ENCODE measurements at regions not wholly inside any gene's neighbourhood (a gene's known extent, or its start where the extent isn't known, plus 50 kb on each side); places are given as distances from the start of the nearest gene placed in this dataset.

DNA sequence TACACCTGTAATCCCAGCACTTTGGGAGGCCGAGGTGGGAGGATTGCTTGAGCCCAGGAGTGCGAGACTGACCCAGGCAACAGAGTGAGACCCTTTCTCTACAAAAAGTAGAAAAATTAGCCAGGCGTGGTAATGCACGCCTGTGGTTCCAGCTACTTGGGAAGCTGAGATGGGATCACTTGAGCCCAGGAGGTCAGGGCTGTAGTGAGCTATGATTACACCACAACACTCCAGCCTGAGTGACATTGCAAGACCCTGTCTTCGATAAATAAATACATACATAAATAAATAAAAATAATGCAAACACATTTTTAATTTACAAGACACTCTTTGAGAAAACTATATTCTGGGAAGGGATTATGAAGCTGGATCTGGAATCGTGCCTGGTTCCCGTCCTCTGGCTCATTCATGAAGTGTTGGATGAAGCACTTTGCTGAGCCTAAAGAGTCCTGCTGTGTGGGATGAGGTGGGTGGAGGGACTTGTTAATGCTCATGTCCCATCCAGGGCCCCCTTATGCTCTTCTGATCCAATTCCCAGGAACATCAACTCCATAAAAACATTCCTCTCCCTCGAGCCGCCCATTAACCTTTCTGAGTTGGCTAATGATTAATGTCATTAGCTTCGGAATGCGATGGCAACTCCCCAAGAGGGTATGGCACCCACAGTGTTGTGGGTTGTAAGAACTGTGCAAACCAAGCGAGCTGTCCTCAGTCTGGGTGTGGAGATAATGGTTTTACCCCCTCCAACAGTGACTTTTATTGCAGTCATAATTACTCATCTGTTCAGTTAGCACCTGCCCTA, 236.3 kb downstream of the BAMBI start:
- no peak for DNase-seq (ENCODE audit: low spot score)
- Histone ChIP-seq H3K36me3 (ENCODE audit: control insufficient read depth in 4 of 4, insufficient read depth in 3 of 4, low read depth in 1 of 4, low read length in 3 of 4) (no peaks in the 10 kb centered on the region), H3K4me1 (ENCODE audit: control insufficient read depth in 4 of 4, insufficient read depth in 4 of 4, low read length in 3 of 4) (no peaks in the 10 kb centered on the region), H3K9me3 (ENCODE audit: control insufficient read depth in 4 of 4, low read length in 3 of 4) (no peaks in the 10 kb centered on the region), H3K27ac (ENCODE audit: low read depth in 1 of 2, low read length in 2 of 2) (no peak overlapping the region), H3K4me3 (ENCODE audit: low read depth in 1 of 3, low read length in 3 of 3) (no peak overlapping the region), H3K27me3 (ENCODE audit: control insufficient read depth in 4 of 4, insufficient read depth in 4 of 4, low read length in 3 of 4) (no peaks in the 10 kb centered on the region), H3K9ac (ENCODE audit: low read depth in 1 of 2, low read length in 2 of 2) (no peak overlapping the region)
- TF ChIP-seq RAD21 (IDR thresholded peaks at IDR 0.05) (no peak), JUND (IDR thresholded peaks at IDR 0.05) (no peak), TAF1 (conservative IDR thresholded peaks at IDR 0.05) (no peak), RXRA (IDR thresholded peaks at IDR 0.05) (no peak), GABPA (IDR thresholded peaks at IDR 0.05 in 1 of 2, conservative IDR thresholded peaks at IDR 0.05 in 1 of 2) (no peak), EGR1 (IDR thresholded peaks at IDR 0.05; ENCODE audit: low read depth in 2 of 2) (no peak), SP1 (IDR thresholded peaks at IDR 0.05) (no peak), FOXA1 (IDR thresholded peaks at IDR 0.05) (no peak)
- TF ChIP-seq, protein P1, sequence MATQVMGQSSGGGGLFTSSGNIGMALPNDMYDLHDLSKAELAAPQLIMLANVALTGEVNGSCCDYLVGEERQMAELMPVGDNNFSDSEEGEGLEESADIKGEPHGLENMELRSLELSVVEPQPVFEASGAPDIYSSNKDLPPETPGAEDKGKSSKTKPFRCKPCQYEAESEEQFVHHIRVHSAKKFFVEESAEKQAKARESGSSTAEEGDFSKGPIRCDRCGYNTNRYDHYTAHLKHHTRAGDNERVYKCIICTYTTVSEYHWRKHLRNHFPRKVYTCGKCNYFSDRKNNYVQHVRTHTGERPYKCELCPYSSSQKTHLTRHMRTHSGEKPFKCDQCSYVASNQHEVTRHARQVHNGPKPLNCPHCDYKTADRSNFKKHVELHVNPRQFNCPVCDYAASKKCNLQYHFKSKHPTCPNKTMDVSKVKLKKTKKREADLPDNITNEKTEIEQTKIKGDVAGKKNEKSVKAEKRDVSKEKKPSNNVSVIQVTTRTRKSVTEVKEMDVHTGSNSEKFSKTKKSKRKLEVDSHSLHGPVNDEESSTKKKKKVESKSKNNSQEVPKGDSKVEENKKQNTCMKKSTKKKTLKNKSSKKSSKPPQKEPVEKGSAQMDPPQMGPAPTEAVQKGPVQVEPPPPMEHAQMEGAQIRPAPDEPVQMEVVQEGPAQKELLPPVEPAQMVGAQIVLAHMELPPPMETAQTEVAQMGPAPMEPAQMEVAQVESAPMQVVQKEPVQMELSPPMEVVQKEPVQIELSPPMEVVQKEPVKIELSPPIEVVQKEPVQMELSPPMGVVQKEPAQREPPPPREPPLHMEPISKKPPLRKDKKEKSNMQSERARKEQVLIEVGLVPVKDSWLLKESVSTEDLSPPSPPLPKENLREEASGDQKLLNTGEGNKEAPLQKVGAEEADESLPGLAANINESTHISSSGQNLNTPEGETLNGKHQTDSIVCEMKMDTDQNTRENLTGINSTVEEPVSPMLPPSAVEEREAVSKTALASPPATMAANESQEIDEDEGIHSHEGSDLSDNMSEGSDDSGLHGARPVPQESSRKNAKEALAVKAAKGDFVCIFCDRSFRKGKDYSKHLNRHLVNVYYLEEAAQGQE (IDR thresholded peaks at IDR 0.05): no peak
- TF ChIP-seq, protein P2, sequence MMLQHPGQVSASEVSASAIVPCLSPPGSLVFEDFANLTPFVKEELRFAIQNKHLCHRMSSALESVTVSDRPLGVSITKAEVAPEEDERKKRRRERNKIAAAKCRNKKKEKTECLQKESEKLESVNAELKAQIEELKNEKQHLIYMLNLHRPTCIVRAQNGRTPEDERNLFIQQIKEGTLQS (IDR thresholded peaks at IDR 0.05): no peak
- TF ChIP-seq, protein P3, sequence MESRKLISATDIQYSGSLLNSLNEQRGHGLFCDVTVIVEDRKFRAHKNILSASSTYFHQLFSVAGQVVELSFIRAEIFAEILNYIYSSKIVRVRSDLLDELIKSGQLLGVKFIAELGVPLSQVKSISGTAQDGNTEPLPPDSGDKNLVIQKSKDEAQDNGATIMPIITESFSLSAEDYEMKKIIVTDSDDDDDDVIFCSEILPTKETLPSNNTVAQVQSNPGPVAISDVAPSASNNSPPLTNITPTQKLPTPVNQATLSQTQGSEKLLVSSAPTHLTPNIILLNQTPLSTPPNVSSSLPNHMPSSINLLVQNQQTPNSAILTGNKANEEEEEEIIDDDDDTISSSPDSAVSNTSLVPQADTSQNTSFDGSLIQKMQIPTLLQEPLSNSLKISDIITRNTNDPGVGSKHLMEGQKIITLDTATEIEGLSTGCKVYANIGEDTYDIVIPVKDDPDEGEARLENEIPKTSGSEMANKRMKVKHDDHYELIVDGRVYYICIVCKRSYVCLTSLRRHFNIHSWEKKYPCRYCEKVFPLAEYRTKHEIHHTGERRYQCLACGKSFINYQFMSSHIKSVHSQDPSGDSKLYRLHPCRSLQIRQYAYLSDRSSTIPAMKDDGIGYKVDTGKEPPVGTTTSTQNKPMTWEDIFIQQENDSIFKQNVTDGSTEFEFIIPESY (IDR thresholded peaks at IDR 0.05): no peak
- 78% methylated on average over 12 of the region's 12 CpGs for WGBS

DNA sequence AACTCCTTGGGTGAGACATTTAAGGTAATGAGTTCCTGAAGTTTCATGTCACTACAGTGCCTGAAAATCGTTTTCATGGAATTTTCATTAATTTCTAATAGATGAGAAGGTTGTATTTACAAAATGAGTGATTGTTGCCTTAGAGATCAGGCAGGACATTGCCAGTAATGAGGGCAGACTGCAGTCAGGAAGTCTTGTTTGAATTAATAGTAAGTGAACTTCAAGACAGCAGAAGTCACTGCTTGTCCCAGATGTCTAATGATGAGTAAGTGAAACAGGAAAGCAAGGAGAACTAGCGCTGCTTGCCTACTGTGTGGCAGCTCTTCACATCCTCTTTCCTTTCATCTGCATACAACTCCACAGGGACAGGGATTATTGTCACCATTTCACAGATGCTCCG, 237.4 kb downstream of the BAMBI start:
- WGBS: 72% methylated on average over 3 of the region's 3 CpGs
- Histone ChIP-seq H3K9me3 (ENCODE audit: control insufficient read depth in 4 of 4, low read length in 3 of 4) (no peaks in the 10 kb centered on the region), H3K9ac (ENCODE audit: low read depth in 1 of 2, low read length in 2 of 2) (no peak overlapping the region), H3K4me1 (ENCODE audit: control insufficient read depth in 4 of 4, insufficient read depth in 4 of 4, low read length in 3 of 4) (no peaks in the 10 kb centered on the region), H3K27ac (ENCODE audit: low read depth in 1 of 2, low read length in 2 of 2) (no peak overlapping the region), H3K27me3 (ENCODE audit: control insufficient read depth in 4 of 4, insufficient read depth in 4 of 4, low read length in 3 of 4) (no peaks in the 10 kb centered on the region), H3K36me3 (ENCODE audit: control insufficient read depth in 4 of 4, insufficient read depth in 3 of 4, low read depth in 1 of 4, low read length in 3 of 4) (no peaks in the 10 kb centered on the region), H3K4me3 (ENCODE audit: low read depth in 1 of 3, low read length in 3 of 3) (no peak overlapping the region)
- no peak for DNase-seq (ENCODE audit: low spot score)
- TF ChIP-seq GABPA (IDR thresholded peaks at IDR 0.05 in 1 of 2, conservative IDR thresholded peaks at IDR 0.05 in 1 of 2) (no peak), JUND (IDR thresholded peaks at IDR 0.05) (no peak), FOXA1 (IDR thresholded peaks at IDR 0.05) (no peak), NR2F2 (IDR thresholded peaks at IDR 0.05) (no peak), RXRA (IDR thresholded peaks at IDR 0.05) (no peak), RAD21 (IDR thresholded peaks at IDR 0.05) (no peak), SP1 (IDR thresholded peaks at IDR 0.05) (no peak), HNF4G (IDR thresholded peaks at IDR 0.05) (no peak)
